T-helper 2 cell treated with Interferon-gamma antibody and Interleukin-4, amounts not matched to agents 5 μg/mL and 100 μg/mL, for 36 hours (primary cell): ENCODE measurements at regions not wholly inside any gene's neighbourhood (a gene's known extent, or its start where the extent isn't known, plus 50 kb on each side); places are given as distances from the start of the nearest gene placed in this dataset.
"Not testable (repeated sequence)": the region's sequence is repeated elsewhere in the genome, so short reads cannot be mapped to it uniquely, and the experiment has no call there.

ENCODE experiments used
- DNase-seq: peaks from one replicate; pipeline ENCODE4 v3.0.0; 2021; ENCODE audit warnings: low spot score
- H3K27ac Mint-ChIP-seq: one replicate; pipeline ENCODE4 v1.8.0; 2021; ENCODE audit warnings: mild to moderate bottlenecking, mixed read lengths
- H3K27me3 Mint-ChIP-seq: one replicate; pipeline ENCODE4 v1.8.0; 2021; ENCODE audit warnings: low read depth, mixed read lengths
- H3K36me3 Mint-ChIP-seq: one replicate; pipeline ENCODE4 v1.8.0; 2021; ENCODE audit warnings: low read depth, mixed read lengths
- H3K4me1 Mint-ChIP-seq: one replicate; pipeline ENCODE4 v1.8.0; 2021; ENCODE audit warnings: low read depth, mixed read lengths
- H3K4me3 Mint-ChIP-seq: one replicate; pipeline ENCODE4 v1.8.0; 2022; ENCODE audit warnings: mild to moderate bottlenecking, moderate library complexity, mixed read lengths
- H3K9me3 Mint-ChIP-seq: one replicate; pipeline ENCODE4 v1.8.0; 2021; ENCODE audit warnings: mixed read lengths

DNA sequence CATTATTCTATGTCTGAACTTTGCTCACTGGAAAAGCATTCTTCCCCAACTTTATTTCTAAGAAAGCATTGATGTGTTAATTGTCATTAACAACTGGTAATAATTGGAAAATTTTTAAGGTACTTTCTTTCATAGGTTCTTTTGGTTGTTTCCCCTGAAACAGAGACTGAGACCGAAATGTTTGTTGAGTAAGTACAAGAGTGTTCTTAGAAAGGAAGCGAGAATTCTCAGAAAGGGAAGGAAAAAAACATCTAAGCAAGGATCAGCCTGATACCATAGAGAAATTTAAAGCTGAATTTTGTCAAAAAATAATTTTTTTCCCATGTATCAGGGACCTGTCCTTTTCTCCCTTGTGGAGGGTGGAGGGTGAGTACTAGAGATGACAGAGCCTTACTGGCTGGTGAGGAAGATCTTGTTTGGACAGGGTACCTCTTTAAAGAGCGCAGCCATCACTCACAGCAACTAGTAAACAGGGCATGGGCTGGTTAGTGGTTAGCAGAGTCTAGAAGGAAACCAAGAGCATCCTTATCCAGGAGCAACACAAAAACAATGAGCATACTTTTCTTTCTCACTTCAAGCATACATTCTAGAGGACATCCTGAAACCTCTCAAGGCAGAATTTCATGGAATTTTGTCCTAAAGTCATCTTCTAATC, 898.5 kb downstream of the DNAH5 start:
- Mint-ChIP-seq H3K36me3 (no peaks in the 10 kb centered on the region), H3K4me3 (no peak overlapping the region), H3K9me3 (peaks cover 70% of the 10 kb centered on the region), H3K27ac (no peak overlapping the region), H3K4me1 (no peaks in the 10 kb centered on the region), H3K27me3 (no peaks in the 10 kb centered on the region)
- no peak for DNase-seq

GRCh38 chr5:13034061-13034460, 910.4 kb downstream of the DNAH5 start:
- Mint-ChIP-seq H3K27ac (no peak overlapping the region), H3K4me3 (no peak overlapping the region), H3K9me3 (peaks cover 26% of the 10 kb centered on the region), H3K27me3 (no peaks in the 10 kb centered on the region), H3K36me3 (no peaks in the 10 kb centered on the region), H3K4me1 (no peaks in the 10 kb centered on the region)
- no peak for DNase-seq

DNA sequence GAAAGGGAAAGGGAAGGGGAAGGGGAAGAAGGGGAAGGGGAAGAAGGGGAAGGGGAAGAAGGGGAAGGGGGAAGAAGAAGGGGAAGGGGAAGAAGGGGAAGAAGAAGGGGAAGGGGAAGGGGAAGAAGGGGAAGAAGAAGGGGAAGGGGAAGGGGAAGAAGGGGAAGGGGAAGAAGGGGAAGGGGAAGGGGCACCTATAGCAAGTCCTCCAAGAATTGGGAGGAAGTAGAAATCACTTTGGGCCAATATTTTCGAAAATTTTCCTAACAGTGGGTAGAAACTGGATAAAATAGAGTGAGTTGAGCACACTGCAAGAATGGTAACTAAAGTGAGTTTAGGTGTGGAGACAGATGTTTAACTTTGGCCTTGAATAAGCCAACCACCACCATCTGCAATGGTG, 915.3 kb downstream of the DNAH5 start:
- Mint-ChIP-seq H3K36me3 (no peaks in the 10 kb centered on the region), H3K27me3 (no peaks in the 10 kb centered on the region), H3K9me3 (peaks cover 44% of the 10 kb centered on the region), H3K4me1 (no peaks in the 10 kb centered on the region), H3K4me3 (no peak overlapping the region), H3K27ac (no peak overlapping the region)
- no peak for DNase-seq

DNA sequence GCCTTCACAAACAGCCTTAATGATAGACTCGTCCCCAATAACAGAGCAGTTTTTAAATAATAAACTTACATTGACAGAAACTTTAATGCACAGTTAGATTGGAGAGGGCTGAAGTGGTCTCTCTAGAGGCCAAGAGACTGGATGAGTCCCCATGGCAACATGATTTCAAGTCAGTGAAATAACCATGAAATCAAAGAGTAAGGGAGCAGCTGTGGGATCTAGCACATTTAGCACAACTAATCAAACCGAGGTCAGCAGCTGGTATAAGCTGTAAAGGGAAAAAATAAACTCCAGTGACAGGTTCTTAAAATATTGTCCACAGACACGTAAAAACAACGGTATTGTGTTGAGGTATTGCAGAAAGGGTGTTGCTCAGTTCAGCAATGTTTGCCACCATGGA, 916.6 kb downstream of the DNAH5 start:
- Mint-ChIP-seq H3K36me3 (no peaks in the 10 kb centered on the region), H3K27me3 (no peaks in the 10 kb centered on the region), H3K4me1 (no peaks in the 10 kb centered on the region), H3K27ac (no peak overlapping the region), H3K4me3 (no peak overlapping the region), H3K9me3 (peaks cover 40% of the 10 kb centered on the region)
- DNase-seq = no peak

GRCh38 chr5:13019729-13020128, 924.8 kb downstream of the DNAH5 start:
- no peak for DNase-seq
- Mint-ChIP-seq H3K27ac (no peak overlapping the region), H3K4me3 (no peak overlapping the region), H3K9me3 (peaks cover 24% of the 10 kb centered on the region), H3K27me3 (no peaks in the 10 kb centered on the region), H3K4me1 (no peaks in the 10 kb centered on the region), H3K36me3 (no peaks in the 10 kb centered on the region)

DNA sequence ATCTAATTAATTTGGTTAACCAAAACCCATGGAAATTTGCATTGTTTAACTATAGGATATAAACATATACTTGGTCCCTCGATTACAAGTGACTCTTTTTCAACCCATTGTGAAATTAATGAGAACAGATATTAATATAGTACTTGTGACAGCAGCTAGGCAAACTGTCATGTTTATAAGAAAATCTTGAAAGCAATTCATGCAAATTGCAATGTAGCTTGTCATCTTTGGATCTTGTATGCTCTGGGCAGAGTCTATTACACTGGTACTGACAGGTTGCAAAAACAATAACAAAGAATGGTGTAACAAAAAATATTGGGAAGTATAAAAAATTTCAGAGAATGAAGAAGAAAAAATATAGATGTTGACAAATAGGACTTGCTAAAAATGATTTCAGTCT, 941.0 kb downstream of the DNAH5 start:
- Mint-ChIP-seq H3K36me3 (no peaks in the 10 kb centered on the region), H3K4me3 (no peak overlapping the region), H3K9me3 (peaks cover 46% of the 10 kb centered on the region), H3K27me3 (no peaks in the 10 kb centered on the region), H3K4me1 (no peaks in the 10 kb centered on the region), H3K27ac (no peak overlapping the region)
- DNase-seq = no peak

DNA sequence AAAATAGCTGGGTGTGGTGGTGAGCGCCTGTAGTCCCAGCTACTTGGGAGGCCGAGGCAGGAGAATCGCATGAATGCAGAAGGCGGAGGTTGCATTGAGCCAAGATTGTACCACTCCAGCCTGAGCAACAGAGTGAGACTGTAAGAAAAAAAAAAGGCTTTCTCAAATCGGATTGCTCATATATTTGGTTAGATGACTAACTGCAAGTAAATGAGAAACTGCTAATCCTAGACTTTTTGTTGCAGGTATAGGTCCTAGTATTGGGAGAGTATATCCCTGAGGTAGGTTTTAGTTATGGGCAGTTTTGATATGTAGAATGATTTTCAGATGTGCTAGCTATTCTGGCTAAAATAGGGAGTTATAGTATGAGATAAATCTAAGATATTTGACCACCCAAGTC, 944.8 kb downstream of the DNAH5 start:
- Mint-ChIP-seq H3K4me3 (no peak overlapping the region), H3K27ac (no peak overlapping the region), H3K27me3 (no peaks in the 10 kb centered on the region), H3K36me3 (no peaks in the 10 kb centered on the region), H3K9me3 (peaks cover 39% of the 10 kb centered on the region), H3K4me1 (no peaks in the 10 kb centered on the region)
- no peak for DNase-seq

DNA sequence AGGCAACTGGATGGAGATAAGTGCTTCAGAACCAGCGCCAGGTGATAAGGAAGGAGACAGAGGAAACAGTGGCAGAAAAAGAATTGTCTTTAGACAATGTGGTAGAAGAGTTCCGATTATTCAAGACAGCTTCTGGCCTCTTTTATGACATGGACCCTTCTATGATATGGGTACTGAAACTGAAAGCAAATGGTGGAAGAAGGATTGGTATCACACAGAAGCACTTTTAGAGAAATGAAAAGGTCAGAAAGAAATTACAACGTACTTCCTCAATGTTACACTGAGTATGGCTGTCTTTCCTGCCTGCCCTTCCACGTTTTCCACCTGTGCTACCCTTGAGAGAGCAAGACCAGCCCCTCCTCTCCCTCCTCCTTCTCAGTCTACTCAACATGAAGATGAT, 959.3 kb downstream of the DNAH5 start:
- Mint-ChIP-seq H3K27me3 (no peaks in the 10 kb centered on the region), H3K4me1 (no peaks in the 10 kb centered on the region), H3K4me3 (no peak overlapping the region), H3K27ac (no peak overlapping the region), H3K9me3 (peaks cover 46% of the 10 kb centered on the region), H3K36me3 (no peaks in the 10 kb centered on the region)
- no peak for DNase-seq

- no peak for DNase-seq
- no peaks in the 10 kb centered on the region for H3K4me1 Mint-ChIP-seq
- H3K9me3 Mint-ChIP-seq = peaks cover 40% of the 10 kb centered on the region
- no peak overlapping the region for H3K4me3 Mint-ChIP-seq
- H3K36me3 Mint-ChIP-seq = no peaks in the 10 kb centered on the region
- no peak overlapping the region for H3K27ac Mint-ChIP-seq
- no peaks in the 10 kb centered on the region for H3K27me3 Mint-ChIP-seq
Observed at GRCh38 chr5:12974856-12975255, 969.6 kb downstream of the DNAH5 start.

DNA sequence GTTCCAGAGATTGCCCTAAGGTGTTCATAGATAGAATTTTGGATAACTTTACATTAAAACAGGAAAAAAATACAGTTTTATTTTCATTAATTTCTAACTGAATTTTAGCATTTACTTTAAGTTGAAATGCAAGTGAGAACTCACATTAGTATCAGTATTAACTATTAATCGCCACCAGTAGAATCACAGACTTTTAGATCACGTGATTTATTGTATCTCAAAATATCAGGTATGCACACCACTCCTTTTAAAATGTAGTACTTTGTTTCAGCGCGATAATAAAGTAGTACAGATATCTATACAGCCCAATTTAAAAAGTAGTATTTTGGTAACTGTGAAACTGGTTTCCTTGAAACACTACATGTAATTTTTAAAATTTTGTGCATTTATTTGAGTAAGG, 978.7 kb downstream of the DNAH5 start:
- H3K27me3 Mint-ChIP-seq = no peaks in the 10 kb centered on the region
- no peak overlapping the region for H3K27ac Mint-ChIP-seq
- no peaks in the 10 kb centered on the region for H3K4me1 Mint-ChIP-seq
- no peak overlapping the region for H3K4me3 Mint-ChIP-seq
- no peak for DNase-seq
- H3K36me3 Mint-ChIP-seq = no peaks in the 10 kb centered on the region
- H3K9me3 Mint-ChIP-seq = peaks cover 32% of the 10 kb centered on the region

- H3K9me3 Mint-ChIP-seq = peaks cover 17% of the 10 kb centered on the region
- no peak overlapping the region for H3K27ac Mint-ChIP-seq
- H3K27me3 Mint-ChIP-seq = no peaks in the 10 kb centered on the region
- no peaks in the 10 kb centered on the region for H3K4me1 Mint-ChIP-seq
- no peak for DNase-seq
- H3K4me3 Mint-ChIP-seq = no peak overlapping the region
- no peaks in the 10 kb centered on the region for H3K36me3 Mint-ChIP-seq
Observed at GRCh38 chr5:12959713-12960112, 984.8 kb downstream of the DNAH5 start.

DNA sequence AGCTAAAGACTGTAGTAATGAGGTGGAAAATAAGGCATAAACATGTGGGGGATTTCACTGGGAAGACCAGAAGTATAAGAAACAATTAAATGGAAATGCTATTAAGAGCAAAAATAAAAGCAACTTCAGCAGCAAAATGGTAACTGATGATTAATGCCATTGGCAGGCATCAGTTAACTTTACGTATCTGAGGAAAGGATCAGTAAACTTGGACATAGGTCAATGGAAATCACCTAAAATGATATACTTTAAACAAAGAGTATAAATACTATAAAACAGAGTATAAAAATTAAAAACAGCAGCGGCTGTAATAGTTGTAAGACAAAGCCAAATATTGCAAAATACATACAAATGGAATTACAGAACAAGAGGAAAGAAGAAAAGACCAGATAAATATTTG, 992.1 kb downstream of the DNAH5 start:
- Mint-ChIP-seq H3K9me3 (peaks cover 46% of the 10 kb centered on the region), H3K4me1 (no peaks in the 10 kb centered on the region), H3K27ac (no peak overlapping the region), H3K4me3 (no peak overlapping the region), H3K27me3 (no peaks in the 10 kb centered on the region), H3K36me3 (no peaks in the 10 kb centered on the region)
- no peak for DNase-seq

- no peaks in the 10 kb centered on the region for H3K27me3 Mint-ChIP-seq
- no peak overlapping the region for H3K27ac Mint-ChIP-seq
- peaks cover 47% of the 10 kb centered on the region for H3K9me3 Mint-ChIP-seq
- H3K36me3 Mint-ChIP-seq = no peaks in the 10 kb centered on the region
- no peaks in the 10 kb centered on the region for H3K4me1 Mint-ChIP-seq
- no peak overlapping the region for H3K4me3 Mint-ChIP-seq
- no peak for DNase-seq
Observed at GRCh38 chr5:12951846-12952245, 992.6 kb downstream of the DNAH5 start.

DNA sequence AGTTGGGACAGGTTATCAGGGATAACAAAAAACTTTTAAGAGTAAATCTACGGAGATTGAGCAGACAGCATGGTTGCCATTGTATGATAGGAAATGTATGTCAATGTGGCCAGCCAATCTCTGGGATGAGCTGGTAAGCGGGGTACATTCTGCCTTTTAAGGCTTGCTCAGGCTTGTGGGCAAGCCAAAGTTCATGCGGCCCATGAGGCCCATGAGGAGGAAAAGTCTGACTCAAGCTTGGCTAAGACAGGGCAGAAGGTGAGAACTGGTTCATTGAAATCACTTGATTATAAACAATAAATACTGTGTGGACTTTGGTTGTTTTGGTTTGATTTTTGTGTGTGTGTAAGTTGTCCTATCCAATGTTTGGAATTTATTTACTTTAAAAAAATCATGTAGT, 997.1 kb downstream of the DNAH5 start:
- Mint-ChIP-seq H3K4me1 (no peaks in the 10 kb centered on the region), H3K9me3 (peaks cover 57% of the 10 kb centered on the region), H3K36me3 (no peaks in the 10 kb centered on the region), H3K4me3 (no peak overlapping the region), H3K27ac (no peak overlapping the region), H3K27me3 (no peaks in the 10 kb centered on the region)
- DNase-seq = no peak

DNA sequence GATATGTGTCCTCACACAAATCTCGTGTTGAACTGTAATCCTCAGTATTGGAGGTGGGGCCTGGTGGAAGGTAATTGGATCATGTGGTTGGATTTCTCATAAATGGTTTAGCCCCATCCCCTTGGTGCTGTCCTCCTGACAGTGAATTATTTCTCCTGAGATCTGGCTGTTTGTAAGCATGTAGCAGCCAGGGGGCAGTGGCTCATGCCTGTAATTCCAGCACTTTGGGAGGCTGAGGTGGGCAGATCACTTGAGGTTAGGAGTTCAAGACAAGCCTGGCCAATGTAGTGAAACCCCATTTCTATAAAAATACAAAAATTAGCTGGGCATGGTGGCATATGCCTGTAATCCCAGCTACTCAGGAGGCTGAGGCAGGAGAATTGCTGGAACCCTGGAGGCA, 999.0 kb downstream of the DNAH5 start:
- H3K4me1 Mint-ChIP-seq = not testable (repeated sequence)

More for the DNA sequence above, 999.0 kb downstream of the DNAH5 start:
- H3K27me3 Mint-ChIP-seq, H3K27ac Mint-ChIP-seq, H3K36me3 Mint-ChIP-seq, H3K4me3 Mint-ChIP-seq, DNase-seq: not testable (repeated sequence)
- H3K9me3 Mint-ChIP-seq = peaks cover 48% of the 10 kb centered on the region
